Peyer's patch (tissue), 4 donors: ENCODE measurements at regions not wholly inside any gene's neighbourhood (a gene's known extent, or its start where the extent isn't known, plus 50 kb on each side); places are given as distances from the start of the nearest gene placed in this dataset.

Experiments
- POLR2A ChIP-seq, 2 donors: fragments of 450-650 bp; IDR thresholded peaks; one replicate each; pipeline ENCODE4 v1.5.1; 2017; ENCODE audit warnings: antibody characterized with exemption in 2 of 2, mild to moderate bottlenecking in 2 of 2, moderate library complexity in 2 of 2
- TF ChIP-seq, protein P1 (sequence below), 6 experiments: fragments of 450-650 bp in 4 of 6; fragments of 200-600 bp in 2 of 6; sonication (generic) in 1 of 6; IDR thresholded peaks; one replicate each; pipeline ENCODE4 v1.5.1; 2017 to 2019; ENCODE audit warnings: antibody characterized with exemption in 6 of 6, mild to moderate bottlenecking in 3 of 6, moderate library complexity in 1 of 6

DNA sequence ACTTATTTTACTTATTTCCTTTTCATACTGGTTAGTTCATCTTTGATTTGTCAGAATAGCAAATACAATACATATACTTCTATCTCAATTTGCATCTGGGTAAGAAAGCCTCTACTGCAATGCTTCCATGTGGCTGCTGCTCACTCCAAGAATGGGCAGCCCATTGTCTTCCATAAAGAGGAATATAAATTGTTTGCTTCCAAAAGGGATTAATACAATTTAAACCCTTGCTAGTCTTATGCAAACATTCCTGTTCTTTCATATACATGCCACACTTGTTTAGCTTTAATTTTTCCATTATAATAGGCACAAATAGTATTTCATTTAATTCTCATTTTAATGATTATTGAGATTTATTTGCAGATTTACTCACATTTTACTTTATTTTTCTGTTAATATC, 555.4 kb upstream of the POM121L12 start:
- TF ChIP-seq, protein P1, sequence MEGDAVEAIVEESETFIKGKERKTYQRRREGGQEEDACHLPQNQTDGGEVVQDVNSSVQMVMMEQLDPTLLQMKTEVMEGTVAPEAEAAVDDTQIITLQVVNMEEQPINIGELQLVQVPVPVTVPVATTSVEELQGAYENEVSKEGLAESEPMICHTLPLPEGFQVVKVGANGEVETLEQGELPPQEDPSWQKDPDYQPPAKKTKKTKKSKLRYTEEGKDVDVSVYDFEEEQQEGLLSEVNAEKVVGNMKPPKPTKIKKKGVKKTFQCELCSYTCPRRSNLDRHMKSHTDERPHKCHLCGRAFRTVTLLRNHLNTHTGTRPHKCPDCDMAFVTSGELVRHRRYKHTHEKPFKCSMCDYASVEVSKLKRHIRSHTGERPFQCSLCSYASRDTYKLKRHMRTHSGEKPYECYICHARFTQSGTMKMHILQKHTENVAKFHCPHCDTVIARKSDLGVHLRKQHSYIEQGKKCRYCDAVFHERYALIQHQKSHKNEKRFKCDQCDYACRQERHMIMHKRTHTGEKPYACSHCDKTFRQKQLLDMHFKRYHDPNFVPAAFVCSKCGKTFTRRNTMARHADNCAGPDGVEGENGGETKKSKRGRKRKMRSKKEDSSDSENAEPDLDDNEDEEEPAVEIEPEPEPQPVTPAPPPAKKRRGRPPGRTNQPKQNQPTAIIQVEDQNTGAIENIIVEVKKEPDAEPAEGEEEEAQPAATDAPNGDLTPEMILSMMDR (IDR thresholded peaks at IDR 0.05) = no peak
- TF ChIP-seq POLR2A (IDR thresholded peaks at IDR 0.05) = no peak
